ENCODE measurements at regions not wholly inside any gene's neighbourhood (a gene's known extent, or its start where the extent isn't known, plus 50 kb on each side); places are given as distances from the start of the nearest gene placed in this dataset.

GRCh38 chr18:70966419-70966818 lies 677.6 kb downstream of the SOCS6 start:
- H3K27me3 ChIP-seq = no peaks in the 10 kb centered on the region
- intact Hi-C loops (cut with DNase I) = no loop called here
- no peak for DNase-seq (ENCODE audit: extremely low spot score in 2 of 2)
- H3K36me3 ChIP-seq = no peaks in the 10 kb centered on the region
- no peak for TF ChIP-seq CTCF (IDR thresholded peaks at IDR 0.05)
- no peak for TF ChIP-seq POLR2A (IDR thresholded peaks at IDR 0.05)
- TF ChIP-seq POLR2AphosphoS5 (IDR thresholded peaks at IDR 0.05; ENCODE audit: insufficient read depth in 1 of 2, low read depth in 1 of 2) = no peak
- no peak overlapping the region for H3K4me3 ChIP-seq
- no peaks in the 10 kb centered on the region for H3K4me1 ChIP-seq
- H3K27ac ChIP-seq = no peak overlapping the region
- no peaks in the 10 kb centered on the region for H3K9me3 ChIP-seq

GRCh38 chr18:70961939-70962338 lies 673.1 kb downstream of the SOCS6 start:
- DNase-seq (ENCODE audit: extremely low spot score in 2 of 2) = no peak
- TF ChIP-seq POLR2A (IDR thresholded peaks at IDR 0.05) (no peak), CTCF (IDR thresholded peaks at IDR 0.05) (no peak), POLR2AphosphoS5 (IDR thresholded peaks at IDR 0.05; ENCODE audit: insufficient read depth in 1 of 2, low read depth in 1 of 2) (no peak)
- H3K4me3 ChIP-seq = no peak overlapping the region
- no peaks in the 10 kb centered on the region for H3K4me1 ChIP-seq
- no peaks in the 10 kb centered on the region for H3K9me3 ChIP-seq
- H3K27me3 ChIP-seq = no peaks in the 10 kb centered on the region
- intact Hi-C loops (cut with DNase I) = no loop called here
- H3K27ac ChIP-seq = no peak overlapping the region
- no peaks in the 10 kb centered on the region for H3K36me3 ChIP-seq

GRCh38 chr18:70956554-70956953 lies 667.7 kb downstream of the SOCS6 start:
- intact Hi-C loops (cut with DNase I) = no loop called here
- H3K36me3 ChIP-seq = no peaks in the 10 kb centered on the region
- DNase-seq (ENCODE audit: extremely low spot score in 2 of 2) = no peak
- no peak overlapping the region for H3K4me3 ChIP-seq
- no peaks in the 10 kb centered on the region for H3K9me3 ChIP-seq
- H3K27ac ChIP-seq = no peak overlapping the region
- TF ChIP-seq CTCF (IDR thresholded peaks at IDR 0.05) (no peak), POLR2A (IDR thresholded peaks at IDR 0.05) (no peak), POLR2AphosphoS5 (IDR thresholded peaks at IDR 0.05; ENCODE audit: insufficient read depth in 1 of 2, low read depth in 1 of 2) (no peak)
- no peaks in the 10 kb centered on the region for H3K4me1 ChIP-seq
- no peaks in the 10 kb centered on the region for H3K27me3 ChIP-seq

- intact Hi-C loops (cut with DNase I) = no loop called here
- no peak for DNase-seq (ENCODE audit: extremely low spot score in 2 of 2)
- H3K4me3 ChIP-seq = no peak overlapping the region
- H3K9me3 ChIP-seq = no peaks in the 10 kb centered on the region
- TF ChIP-seq CTCF (IDR thresholded peaks at IDR 0.05) (no peak), POLR2A (IDR thresholded peaks at IDR 0.05) (no peak), POLR2AphosphoS5 (IDR thresholded peaks at IDR 0.05; ENCODE audit: insufficient read depth in 1 of 2, low read depth in 1 of 2) (no peak)
- H3K4me1 ChIP-seq = no peaks in the 10 kb centered on the region
- H3K27ac ChIP-seq = no peak overlapping the region
- H3K36me3 ChIP-seq = no peaks in the 10 kb centered on the region
- no peaks in the 10 kb centered on the region for H3K27me3 ChIP-seq
These were observed 647.3 kb downstream of the SOCS6 start for GRCh38 chr18:70936160-70936559.

- TF ChIP-seq POLR2AphosphoS5 (IDR thresholded peaks at IDR 0.05; ENCODE audit: insufficient read depth in 1 of 2, low read depth in 1 of 2) (no peak), POLR2A (IDR thresholded peaks at IDR 0.05) (no peak), CTCF (IDR thresholded peaks at IDR 0.05) (no peak)
- no peaks in the 10 kb centered on the region for H3K9me3 ChIP-seq
- no peaks in the 10 kb centered on the region for H3K27me3 ChIP-seq
- H3K4me1 ChIP-seq = no peaks in the 10 kb centered on the region
- DNase-seq (ENCODE audit: extremely low spot score in 2 of 2) = no peak
- H3K36me3 ChIP-seq = no peaks in the 10 kb centered on the region
- H3K27ac ChIP-seq = no peak overlapping the region
- intact Hi-C loops (cut with DNase I) = no loop called here
- H3K4me3 ChIP-seq = no peak overlapping the region
These were observed 643.3 kb downstream of the SOCS6 start for GRCh38 chr18:70931942-70932814.
